Thymus (tissue), 11 donors: ENCODE measurements at regions not wholly inside any gene's neighbourhood (a gene's known extent, or its start where the extent isn't known, plus 50 kb on each side); places are given as distances from the start of the nearest gene placed in this dataset.

ENCODE experiments used
- DNase-seq, 9 donors: peaks; one replicate each; pipeline ENCODE4 v3.0.0-alpha.2; 2013; ENCODE audit warnings: low spot score in 9 of 9, low read depth in 6 of 9, missing footprints in 1 of 9
- H3K27ac ChIP-seq, 2 donors: one replicate each; pipeline ENCODE4 v1.5.1; 2013; ENCODE audit warnings: control low read depth in 1 of 2, low read depth in 1 of 2, low read length in 1 of 2, mild to moderate bottlenecking in 1 of 2, moderate library complexity in 1 of 2
- H3K27me3 ChIP-seq, 2 donors: one replicate each; pipeline ENCODE4 v1.5.1; 2013; ENCODE audit warnings: low read length in 1 of 2; ENCODE audit not compliant: control insufficient read depth in 2 of 2, insufficient read depth in 1 of 2
- H3K36me3 ChIP-seq, 2 donors: one replicate each; pipeline ENCODE4 v1.5.1; 2013; ENCODE audit warnings: low read length in 1 of 2, mild to moderate bottlenecking in 1 of 2, moderate library complexity in 1 of 2; ENCODE audit not compliant: control insufficient read depth in 2 of 2, insufficient read depth in 2 of 2
- H3K4me1 ChIP-seq, 2 donors: one replicate each; pipeline ENCODE4 v1.5.1; 2013; ENCODE audit warnings: low read length in 2 of 2; ENCODE audit not compliant: control insufficient read depth in 2 of 2, insufficient read depth in 2 of 2
- H3K4me3 ChIP-seq, 2 donors: one replicate each; pipeline ENCODE4 v1.5.1; 2013; ENCODE audit warnings: low read length in 2 of 2, control low read depth in 1 of 2, mild to moderate bottlenecking in 1 of 2
- H3K9me3 ChIP-seq, 2 donors: one replicate each; pipeline ENCODE4 v1.5.1; 2013; ENCODE audit warnings: low read length in 1 of 2, mild to moderate bottlenecking in 1 of 2; ENCODE audit not compliant: control insufficient read depth in 2 of 2, insufficient read depth in 1 of 2
- WGBS: extraction: QIAGEN DNeasy Blood & Tissue Kit; methylation state at CpG from one replicate; pipeline ENCODE4 v1.1.7; 2013; 5-methylcytosine and 5-hydroxymethylcytosine counted together
- donor health status: healthy.

DNA sequence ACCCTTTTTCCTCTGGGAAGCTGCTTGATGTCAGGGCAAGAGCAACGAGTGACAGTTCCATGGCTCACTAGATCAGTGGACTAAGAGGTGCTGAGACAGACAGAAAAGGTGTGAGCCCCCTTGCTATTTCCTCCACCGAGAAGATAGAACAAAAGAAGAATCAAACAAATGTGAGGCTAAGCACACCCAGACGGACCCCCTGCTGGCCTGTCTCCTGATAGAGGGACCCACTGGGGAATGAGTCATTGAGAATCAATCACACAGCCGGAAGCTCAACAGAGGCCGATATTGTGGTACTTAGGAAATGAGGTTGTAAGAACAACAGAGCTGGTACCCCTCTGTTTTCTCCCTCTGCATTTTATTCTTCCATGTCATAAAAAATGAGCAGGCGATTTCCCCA is 89.8 kb upstream of the TEX51 start:
- Histone ChIP-seq H3K9me3 (no peaks in the 10 kb centered on the region), H3K27ac (no peak overlapping the region), H3K4me3 (no peak overlapping the region), H3K36me3 (no peaks in the 10 kb centered on the region), H3K27me3 (no peaks in the 10 kb centered on the region), H3K4me1 (no peaks in the 10 kb centered on the region)
- WGBS = 49% methylated on average over 6 of the region's 6 CpGs
- DNase-seq = no peak

DNA sequence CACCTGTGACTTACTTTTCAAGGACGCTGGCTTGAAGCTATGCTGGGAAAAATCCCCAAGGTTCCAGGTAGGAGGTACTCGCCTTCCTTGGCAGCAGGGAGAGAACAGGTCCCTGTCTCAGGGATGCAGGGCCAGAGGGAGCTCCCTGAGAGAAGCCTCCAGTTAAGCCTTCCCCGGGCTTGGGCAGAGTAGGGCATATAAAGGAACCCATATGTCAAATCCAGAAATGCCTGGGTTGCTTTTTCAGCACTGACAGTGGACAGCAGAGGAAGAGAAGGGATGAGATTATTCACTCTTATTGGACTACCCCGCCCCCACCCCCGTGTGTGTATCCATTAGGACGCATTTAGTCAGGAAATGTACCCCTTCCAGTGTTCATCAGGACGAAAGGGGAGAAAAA is 89.3 kb upstream of the TEX51 start:
- H3K27me3 ChIP-seq = no peaks in the 10 kb centered on the region
- H3K36me3 ChIP-seq = no peaks in the 10 kb centered on the region
- no peak overlapping the region for H3K27ac ChIP-seq
- H3K9me3 ChIP-seq = no peaks in the 10 kb centered on the region
- no peaks in the 10 kb centered on the region for H3K4me1 ChIP-seq
- no peak overlapping the region for H3K4me3 ChIP-seq
- 71% methylated on average over 7 of the region's 7 CpGs for WGBS
- no peak for DNase-seq

DNA sequence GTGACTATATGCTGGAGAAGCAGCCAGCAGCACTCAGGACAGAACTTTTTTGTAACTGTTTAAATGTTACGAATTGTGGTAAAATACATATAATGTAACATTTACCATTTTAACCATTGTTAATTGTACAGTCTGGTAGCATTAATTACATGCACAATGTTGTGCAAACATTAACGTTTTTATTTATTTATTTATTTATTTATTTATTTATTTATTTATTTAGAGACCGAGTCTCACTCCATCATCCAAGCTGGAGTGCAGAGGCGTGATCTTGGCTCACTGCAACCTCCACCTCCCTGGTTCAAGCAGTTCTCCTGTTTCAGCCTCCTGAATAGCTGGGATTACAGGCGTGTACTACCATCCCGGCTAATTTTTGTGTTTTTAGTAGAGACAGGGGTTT is 88.7 kb upstream of the TEX51 start:
- no peak overlapping the region for H3K27ac ChIP-seq
- no peaks in the 10 kb centered on the region for H3K9me3 ChIP-seq
- WGBS = 88% methylated on average over 6 of the region's 6 CpGs
- H3K36me3 ChIP-seq = no peaks in the 10 kb centered on the region
- no peaks in the 10 kb centered on the region for H3K27me3 ChIP-seq
- DNase-seq = no peak
- H3K4me3 ChIP-seq = no peak overlapping the region
- no peaks in the 10 kb centered on the region for H3K4me1 ChIP-seq

- Histone ChIP-seq H3K27me3 (no peaks in the 10 kb centered on the region), H3K4me3 (no peak overlapping the region), H3K36me3 (no peaks in the 10 kb centered on the region), H3K27ac (no peak overlapping the region), H3K9me3 (no peaks in the 10 kb centered on the region), H3K4me1 (no peaks in the 10 kb centered on the region)
- WGBS = 49% methylated on average over 6 of the region's 6 CpGs
- DNase-seq = no peak
These were observed 87.6 kb upstream of the TEX51 start for GRCh38 chr2:126811101-126811500.

DNA sequence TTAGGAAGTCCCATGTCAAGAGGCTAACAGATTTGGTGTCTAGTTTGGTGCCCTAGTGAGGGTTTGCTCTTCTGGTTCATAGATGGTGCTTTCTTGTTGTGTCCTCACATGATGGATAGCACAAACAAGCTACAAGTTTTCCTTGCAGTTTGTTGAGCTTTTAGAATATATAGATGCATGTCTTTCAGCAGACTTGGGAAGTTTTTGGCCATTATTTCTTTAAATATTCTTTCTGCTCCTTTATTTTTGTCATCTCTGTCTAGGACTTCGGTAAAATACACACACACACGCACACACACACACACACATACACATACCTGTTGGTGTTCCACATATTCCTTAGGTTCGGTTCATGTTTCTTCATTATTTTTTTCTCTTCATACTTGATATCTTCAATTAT is 81.5 kb upstream of the TEX51 start:
- Histone ChIP-seq H3K4me3 (no peak overlapping the region), H3K27ac (no peak overlapping the region), H3K27me3 (no peaks in the 10 kb centered on the region), H3K36me3 (no peaks in the 10 kb centered on the region), H3K9me3 (no peaks in the 10 kb centered on the region), H3K4me1 (no peaks in the 10 kb centered on the region)
- DNase-seq = no peak
- 96% methylated on average over 3 of the region's 3 CpGs for WGBS

DNA sequence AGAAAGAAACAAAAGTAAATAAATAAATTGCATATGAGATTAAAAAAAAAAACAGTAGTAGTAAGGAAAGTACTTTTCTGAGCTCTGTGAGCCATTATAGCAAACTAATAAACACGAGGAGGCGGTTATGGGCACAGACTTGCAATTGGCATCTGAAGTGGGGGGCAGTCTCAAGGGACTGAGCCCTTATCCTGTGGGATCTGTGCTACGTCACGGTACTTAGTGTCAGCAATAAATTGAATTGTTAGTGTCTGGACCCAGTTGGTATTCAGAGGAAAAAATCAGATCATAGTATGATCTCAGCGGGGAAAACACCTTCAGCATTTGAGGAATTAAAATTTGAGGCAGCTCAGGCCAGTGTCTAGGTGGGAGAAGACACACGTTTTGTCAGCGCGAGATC is 76.6 kb upstream of the TEX51 start:
- H3K9me3 ChIP-seq = no peaks in the 10 kb centered on the region
- H3K27ac ChIP-seq = no peak overlapping the region
- WGBS = 71% methylated on average over 8 of the region's 8 CpGs
- H3K4me1 ChIP-seq = no peaks in the 10 kb centered on the region
- no peak for DNase-seq
- H3K4me3 ChIP-seq = no peak overlapping the region
- no peaks in the 10 kb centered on the region for H3K36me3 ChIP-seq
- no peaks in the 10 kb centered on the region for H3K27me3 ChIP-seq

DNA sequence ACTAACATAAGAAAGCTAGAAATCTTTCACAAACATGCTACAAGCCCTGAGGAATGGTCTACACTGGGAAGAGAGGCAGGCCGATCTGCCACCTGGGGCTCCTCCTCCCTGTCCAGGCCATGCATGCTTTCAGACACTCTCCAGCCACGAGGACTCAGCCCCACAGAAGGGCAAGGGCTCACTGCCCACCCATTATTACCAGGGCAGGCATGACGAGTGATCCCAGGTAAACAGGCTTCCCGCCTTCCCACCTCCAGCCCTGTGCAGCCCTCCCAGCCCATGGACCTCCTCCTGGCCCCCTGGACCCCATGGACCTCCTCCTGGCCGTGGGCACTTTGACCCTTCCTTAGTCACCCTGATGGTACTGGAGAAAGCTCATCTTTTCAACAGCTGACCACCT is 75.8 kb upstream of the TEX51 start:
- Histone ChIP-seq H3K4me1 (no peaks in the 10 kb centered on the region), H3K4me3 (no peak overlapping the region), H3K27ac (no peak overlapping the region), H3K9me3 (no peaks in the 10 kb centered on the region), H3K27me3 (no peaks in the 10 kb centered on the region), H3K36me3 (no peaks in the 10 kb centered on the region)
- WGBS = 84% methylated on average over 5 of the region's 5 CpGs
- DNase-seq = no peak

DNA sequence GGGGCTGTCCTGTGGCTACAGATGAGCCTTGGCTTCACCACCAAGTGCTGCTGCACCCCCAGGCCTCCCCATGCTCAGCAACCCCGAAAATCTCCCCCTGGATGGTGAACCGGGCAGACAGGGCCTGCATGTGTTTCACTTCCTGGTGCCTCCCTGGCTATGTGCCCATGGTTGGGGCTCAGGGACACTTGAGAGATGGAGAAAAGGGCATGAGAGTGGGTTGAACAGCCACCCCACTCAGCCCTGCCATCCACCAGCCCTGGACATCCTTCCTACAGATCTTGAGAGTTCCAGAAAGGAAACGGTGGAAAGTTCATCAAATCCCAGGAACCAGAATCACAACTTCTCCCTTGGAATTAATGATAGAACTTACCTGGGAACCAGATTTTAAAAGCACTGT is 74.7 kb upstream of the TEX51 start:
- Histone ChIP-seq H3K27me3 (no peaks in the 10 kb centered on the region), H3K9me3 (no peaks in the 10 kb centered on the region), H3K4me3 (no peak overlapping the region), H3K4me1 (no peaks in the 10 kb centered on the region), H3K27ac (no peak overlapping the region), H3K36me3 (no peaks in the 10 kb centered on the region)
- DNase-seq = no peak
- 97% methylated on average over 3 of the region's 3 CpGs for WGBS

GRCh38 chr2:126824663-126825062 is 74.0 kb upstream of the TEX51 start:
- Histone ChIP-seq H3K9me3 (no peaks in the 10 kb centered on the region), H3K36me3 (no peaks in the 10 kb centered on the region), H3K4me1 (no peaks in the 10 kb centered on the region), H3K27ac (no peak overlapping the region), H3K27me3 (no peaks in the 10 kb centered on the region), H3K4me3 (no peak overlapping the region)
- no peak for DNase-seq
- 81% methylated on average over 6 of the region's 6 CpGs for WGBS

DNA sequence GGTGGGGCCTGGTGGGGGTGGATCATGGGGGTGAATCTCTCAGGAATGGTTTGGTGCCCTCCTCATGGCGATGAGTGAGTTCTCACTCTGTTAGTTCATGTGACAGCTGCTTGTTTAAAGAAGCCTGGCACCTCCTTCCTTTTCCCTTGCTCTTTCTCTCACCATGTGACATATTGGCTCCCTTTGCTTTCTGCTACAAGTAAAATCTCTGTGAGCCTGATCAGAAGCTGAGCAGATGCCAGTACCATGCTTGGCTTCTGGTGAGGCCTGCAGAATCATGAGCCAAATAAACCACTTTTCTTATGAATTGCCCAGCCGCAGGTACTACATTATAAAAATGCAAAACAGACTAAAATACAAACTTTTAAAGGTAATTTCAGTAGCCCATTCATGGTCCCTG is 73.4 kb upstream of the TEX51 start:
- H3K36me3 ChIP-seq = no peaks in the 10 kb centered on the region
- H3K4me1 ChIP-seq = no peaks in the 10 kb centered on the region
- no peak for DNase-seq
- no peaks in the 10 kb centered on the region for H3K27me3 ChIP-seq
- H3K9me3 ChIP-seq = no peaks in the 10 kb centered on the region
- WGBS = 98% methylated on average over 2 of the region's 2 CpGs
- no peak overlapping the region for H3K27ac ChIP-seq
- H3K4me3 ChIP-seq = no peak overlapping the region
